Loucy (cell line): ENCODE measurements at regions not wholly inside any gene's neighbourhood (a gene's known extent, or its start where the extent isn't known, plus 50 kb on each side); places are given as distances from the start of the nearest gene placed in this dataset.

Experiments used
- CTCF ChIP-seq: fragments of 200-600 bp; sonication (generic); conservative IDR thresholded peaks from 2 replicates; pipeline ENCODE4 v1.5.1; 2014; ENCODE audit warnings: mild to moderate bottlenecking, antibody characterized with exemption, low read length
- EZH2phosphoT487 ChIP-seq: fragments of 200-600 bp; IDR thresholded peaks from 2 replicates; pipeline ENCODE4 v1.6.1; 2018; ENCODE audit warnings: antibody characterized with exemption, mild to moderate bottlenecking, moderate library complexity, borderline replicate concordance

DNA sequence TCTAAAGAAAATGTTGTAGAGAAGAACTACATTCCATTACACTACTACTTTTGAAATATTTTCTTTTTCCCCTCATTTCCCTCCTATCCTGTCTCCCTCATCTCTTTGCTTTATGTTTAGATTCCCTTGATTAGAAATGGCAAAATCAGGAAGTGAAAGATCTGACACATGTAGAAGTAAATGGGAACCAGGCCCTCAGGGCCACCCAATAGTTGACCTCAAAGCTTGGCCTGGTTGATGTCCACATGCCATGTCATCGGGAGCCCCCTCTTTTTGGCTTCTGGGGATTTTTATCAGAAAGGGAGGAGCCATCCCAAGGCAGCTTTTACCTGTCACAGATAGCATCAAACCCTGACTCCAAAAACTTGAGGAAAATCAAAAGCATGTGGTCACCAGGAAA is 168.3 kb upstream of the ECI2 start:
- TF ChIP-seq CTCF (no peak), EZH2phosphoT487 (no peak)
